Amygdala (tissue), 56 donors: ENCODE measurements at regions not wholly inside any gene's neighbourhood (a gene's known extent, or its start where the extent isn't known, plus 50 kb on each side); places are given as distances from the start of the nearest gene placed in this dataset.
"Not testable (repeated sequence)": the region's sequence is repeated elsewhere in the genome, so short reads cannot be mapped to it uniquely, and the experiment has no call there.

Source experiments
- DNase-seq, 56 donors: peaks; one replicate each; lab custom pipeline; 2025; lab: John Stamatoyannopoulos, UW

GRCh38 chr7:157467496-157468212, 130.8 kb downstream of the DNAJB6 start:
- DNase-seq = no peak

- DNase-seq = no peak
Observed at GRCh38 chr7:157468221-157469111, 131.7 kb downstream of the DNAJB6 start.

GRCh38 chr7:157469181-157470016, 132.6 kb downstream of the DNAJB6 start:
- DNase-seq = no peak

- DNase-seq = no peak
Observed at GRCh38 chr7:157470017-157470322, 133.2 kb downstream of the DNAJB6 start.

- peak in 1 of 56 donors; percentile 22 for DNase-seq
Observed at GRCh38 chr7:157470701-157471131, 133.9 kb downstream of the DNAJB6 start.

GRCh38 chr7:157471259-157472125, 134.7 kb downstream of the DNAJB6 start:
- DNase-seq = peak in 2 of 56 donors; percentile 23 to 24

- no peak for DNase-seq
Observed at GRCh38 chr7:157472311-157473050, 135.7 kb downstream of the DNAJB6 start.

- no peak for DNase-seq
Observed at GRCh38 chr7:157473051-157473569, 136.3 kb downstream of the DNAJB6 start.

GRCh38 chr7:157474685-157475084, 137.9 kb downstream of the DNAJB6 start:
- no peak for DNase-seq

- no peak for DNase-seq
Observed at GRCh38 chr7:157475095-157475494, 138.3 kb downstream of the DNAJB6 start.

- no peak for DNase-seq
Observed at GRCh38 chr7:157475601-157476000, 138.8 kb downstream of the DNAJB6 start.

GRCh38 chr7:157476201-157476600, 139.4 kb downstream of the DNAJB6 start:
- DNase-seq = no peak

- DNase-seq = no peak
Observed at GRCh38 chr7:157476654-157477549, 140.1 kb downstream of the DNAJB6 start.

- DNase-seq = no peak
Observed at GRCh38 chr7:157477550-157478212, 140.9 kb downstream of the DNAJB6 start.

- not testable (repeated sequence) for DNase-seq
Observed at GRCh38 chr7:157478611-157479010, 141.8 kb downstream of the DNAJB6 start.

GRCh38 chr7:157479326-157479725, 142.5 kb downstream of the DNAJB6 start:
- DNase-seq = no peak

GRCh38 chr7:157480371-157481050, 143.7 kb downstream of the DNAJB6 start:
- DNase-seq = no peak
